Panc1 (cell line): ENCODE measurements at regions not wholly inside any gene's neighbourhood (a gene's known extent, or its start where the extent isn't known, plus 50 kb on each side); places are given as distances from the start of the nearest gene placed in this dataset.

Experiments
- ATAC-seq: fragments of 200-7000 bp; cut with Tn5 transposase; 2 replicates; pipeline ENCODE4 v1.9.1; 2020; ENCODE audit warnings: mild to moderate bottlenecking, moderate library complexity
- BruUV-seq: library from RNA; stranded (reverse); fragments of 400-500 nt; replicated peaks from 2 replicates; lab custom pipeline; 2021; lab: Mats Ljungman, UMichigan
- CTCF ChIA-PET: fragments of 300-600 bp; sonication (Branson Sonifier 250); formaldehyde crosslinking; loops from one replicate; lab custom pipeline; 2022; ENCODE audit warnings: antibody characterized with exemption; lab: Charles Lee
- POLR2A ChIA-PET: fragments of 300-600 bp; sonication (Branson Sonifier 250); formaldehyde crosslinking; loops from one replicate; lab custom pipeline; 2022; ENCODE audit warnings: antibody characterized with exemption; lab: Charles Lee
- DNase-seq: peaks from one replicate; pipeline ENCODE4 v3.0.0-alpha.2; 2010; ENCODE audit warnings: low read depth, low spot score
- H3K27ac ChIP-seq: 2 replicates; pipeline ENCODE4 v1.5.1; 2011; ENCODE audit warnings: mild to moderate bottlenecking, low read length, inconsistent platforms
- H3K27me3 ChIP-seq: fragments of 200-500 bp; sonication (Bioruptor generic); 2 replicates; pipeline ENCODE4 v1.6.0; 2014; ENCODE audit warnings: low read length, inconsistent platforms; ENCODE audit not compliant: control insufficient read depth, insufficient read depth
- H3K36me3 ChIP-seq: fragments of 200-500 bp; sonication (Bioruptor generic); 2 replicates; pipeline ENCODE4 v1.5.1; 2014; ENCODE audit warnings: inconsistent platforms, mild to moderate bottlenecking, low read length, moderate library complexity; ENCODE audit not compliant: control insufficient read depth, insufficient read depth
- H3K4me1 ChIP-seq: 2 replicates; pipeline ENCODE4 v1.5.1; 2011; ENCODE audit warnings: inconsistent platforms, mild to moderate bottlenecking, low read length, moderate library complexity; ENCODE audit not compliant: control insufficient read depth, insufficient read depth
- H3K4me3 ChIP-seq, 2 experiments: 2 replicates each; pipeline ENCODE4 v1.5.1; 2011 to 2012; ENCODE audit warnings: low read depth in 2 of 2, low read length in 2 of 2, mild to moderate bottlenecking in 2 of 2, inconsistent platforms in 1 of 2, moderate library complexity in 1 of 2
- H3K9me3 ChIP-seq: fragments of 200-500 bp; sonication (Bioruptor generic); 2 replicates; pipeline ENCODE4 v1.5.1; 2014; ENCODE audit warnings: low read depth, mild to moderate bottlenecking, inconsistent platforms, low read length, moderate library complexity; ENCODE audit not compliant: control insufficient read depth, insufficient read depth
- POLR2AphosphoS5 ChIP-seq: IDR thresholded peaks from 2 replicates; pipeline ENCODE4 v1.6.1; 2012; ENCODE audit warnings: mild to moderate bottlenecking, low read depth, low read length, moderate library complexity
- REST ChIP-seq, 2 experiments: IDR thresholded peaks; 2 replicates each; pipeline ENCODE4 v1.6.1; 2011 to 2012; ENCODE audit warnings: low read depth in 2 of 2, control low read depth in 1 of 2, low read length in 1 of 2, mild to moderate bottlenecking in 1 of 2, moderate library complexity in 1 of 2; ENCODE audit not compliant: insufficient read depth in 1 of 2
- TCF7L2 ChIP-seq: IDR thresholded peaks from 2 replicates; pipeline ENCODE4 v1.6.1; 2011; ENCODE audit warnings: mild to moderate bottlenecking, low read depth, low read length, inconsistent platforms
- in situ Hi-C: cut with HindIII; loops from 2 replicates; pipeline ENCODE4 v1.10.0; 2016; ENCODE audit warnings: low sequenced_read_pairs, low pct_unique_long_range_greater_than_20kb
- intact Hi-C: fragments of 100-400 bp; cut with micrococcal nuclease; formaldehyde crosslinking; loops from one replicate; pipeline ENCODE4 v1.10.0; 2022; ENCODE audit not compliant: unreplicated experiment
- TF ChIP-seq, protein P1 (sequence below): fragments of 450-650 bp; IDR thresholded peaks from 2 replicates; pipeline ENCODE4 v1.5.1; 2017; ENCODE audit warnings: mild to moderate bottlenecking

- ATAC-seq = no peak
These were observed 214.2 kb upstream of the GPRIN3 start for GRCh38 chr4:89521826-89522225.

DNA sequence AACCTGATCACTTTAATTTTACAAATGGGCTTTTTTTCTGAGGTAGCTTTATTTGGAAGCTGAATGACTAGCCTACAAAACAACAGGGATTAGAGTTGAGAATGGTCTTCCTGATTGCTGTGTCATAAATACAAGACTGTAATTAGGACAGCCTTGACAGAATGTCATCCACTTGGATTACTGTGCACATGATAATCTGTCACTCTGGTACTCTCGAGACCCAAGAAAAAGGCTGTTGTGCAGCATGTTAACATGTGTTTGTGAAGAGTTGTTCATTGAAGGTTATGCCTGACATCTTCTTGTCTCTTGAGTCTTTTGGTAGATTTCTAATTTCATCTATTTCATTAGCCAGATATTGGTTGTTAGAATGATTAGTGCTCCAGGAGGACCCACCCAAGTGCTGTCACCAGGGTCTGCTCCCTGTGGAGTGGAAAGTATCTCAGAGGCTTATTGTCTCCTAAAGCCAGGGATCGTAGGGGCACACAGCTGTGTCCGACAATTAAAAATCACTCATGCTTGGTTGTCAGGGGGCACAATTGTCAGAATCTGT is 212.2 kb upstream of the GPRIN3 start:
- H3K27me3 ChIP-seq = no peaks in the 10 kb centered on the region; the same call in 1 of the 2 replicates
- BruUV-seq = no TSS peak

More at GRCh38 chr4:89521826-89522225, 214.2 kb upstream of the GPRIN3 start:
- TF ChIP-seq TCF7L2 = no peak
- no peak for TF ChIP-seq REST (IDR thresholded peaks at IDR 0.05; ENCODE audit: insufficient read depth in 1 of 2, low read depth in 2 of 2, low read length in 1 of 2)
- TF ChIP-seq, protein P1, sequence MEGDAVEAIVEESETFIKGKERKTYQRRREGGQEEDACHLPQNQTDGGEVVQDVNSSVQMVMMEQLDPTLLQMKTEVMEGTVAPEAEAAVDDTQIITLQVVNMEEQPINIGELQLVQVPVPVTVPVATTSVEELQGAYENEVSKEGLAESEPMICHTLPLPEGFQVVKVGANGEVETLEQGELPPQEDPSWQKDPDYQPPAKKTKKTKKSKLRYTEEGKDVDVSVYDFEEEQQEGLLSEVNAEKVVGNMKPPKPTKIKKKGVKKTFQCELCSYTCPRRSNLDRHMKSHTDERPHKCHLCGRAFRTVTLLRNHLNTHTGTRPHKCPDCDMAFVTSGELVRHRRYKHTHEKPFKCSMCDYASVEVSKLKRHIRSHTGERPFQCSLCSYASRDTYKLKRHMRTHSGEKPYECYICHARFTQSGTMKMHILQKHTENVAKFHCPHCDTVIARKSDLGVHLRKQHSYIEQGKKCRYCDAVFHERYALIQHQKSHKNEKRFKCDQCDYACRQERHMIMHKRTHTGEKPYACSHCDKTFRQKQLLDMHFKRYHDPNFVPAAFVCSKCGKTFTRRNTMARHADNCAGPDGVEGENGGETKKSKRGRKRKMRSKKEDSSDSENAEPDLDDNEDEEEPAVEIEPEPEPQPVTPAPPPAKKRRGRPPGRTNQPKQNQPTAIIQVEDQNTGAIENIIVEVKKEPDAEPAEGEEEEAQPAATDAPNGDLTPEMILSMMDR = no peak
- intact Hi-C loops = no loop called here
- Histone ChIP-seq H3K4me3 (no peak overlapping the region), H3K27me3 (no peaks in the 10 kb centered on the region; the same call in 1 of the 2 replicates), H3K9me3 (no peaks in the 10 kb centered on the region), H3K36me3 (no peaks in the 10 kb centered on the region), H3K27ac (no peak overlapping the region), H3K4me1 (no peaks in the 10 kb centered on the region)
- ChIA-PET POLR2A (no interaction called here), CTCF (no interaction called here)
- in situ Hi-C loops = no loop called here
- BruUV-seq = no TSS peak
- DNase-seq = no peak

More for the DNA sequence above, 212.2 kb upstream of the GPRIN3 start:
- Histone ChIP-seq H3K27ac (no peak overlapping the region), H3K9me3 (no peaks in the 10 kb centered on the region), H3K36me3 (no peaks in the 10 kb centered on the region), H3K4me1 (no peaks in the 10 kb centered on the region), H3K4me3 (no peak overlapping the region)
- TF ChIP-seq REST (IDR thresholded peaks at IDR 0.05; ENCODE audit: insufficient read depth in 1 of 2, low read depth in 2 of 2, low read length in 1 of 2) = no peak
- no peak for TF ChIP-seq POLR2AphosphoS5
- intact Hi-C loops (no loop called here), in situ Hi-C loops (no loop called here)
- ChIA-PET CTCF (no interaction called here), POLR2A (no interaction called here)
- ATAC-seq = no peak
- DNase-seq = no peak
